ENCODE measurements at regions not wholly inside any gene's neighbourhood (a gene's known extent, or its start where the extent isn't known, plus 50 kb on each side); places are given as distances from the start of the nearest gene placed in this dataset.

GRCh38 chr5:101689306-101689705 is 606.8 kb downstream of the SLCO4C1 start:
- TF ChIP-seq CTCF (conservative IDR thresholded peaks at IDR 0.05; ENCODE audit: control insufficient read depth, insufficient read depth, low read depth, low read length), result no peak
- no peak overlapping the region for H3K4me3 ChIP-seq (ENCODE audit: control insufficient read depth, low read depth, low read length)
- no peak for DNase-seq (ENCODE audit: low read depth)

GRCh38 chr5:101688156-101688555 is 607.9 kb downstream of the SLCO4C1 start:
- DNase-seq (ENCODE audit: low read depth), result no peak
- TF ChIP-seq CTCF (conservative IDR thresholded peaks at IDR 0.05; ENCODE audit: control insufficient read depth, insufficient read depth, low read depth, low read length), result no peak

GRCh38 chr5:101687349-101687985 is 608.6 kb downstream of the SLCO4C1 start:
- H3K4me3 ChIP-seq (ENCODE audit: control insufficient read depth, low read depth, low read length), result no peak overlapping the region
- no peak for TF ChIP-seq CTCF (conservative IDR thresholded peaks at IDR 0.05; ENCODE audit: control insufficient read depth, insufficient read depth, low read depth, low read length)
- peak; percentile 29 for DNase-seq (ENCODE audit: low read depth)

More at GRCh38 chr5:101688156-101688555, 607.9 kb downstream of the SLCO4C1 start:
- no peak overlapping the region for H3K4me3 ChIP-seq (ENCODE audit: control insufficient read depth, low read depth, low read length)

GRCh38 chr5:101686536-101687157 is 609.4 kb downstream of the SLCO4C1 start:
- TF ChIP-seq CTCF (conservative IDR thresholded peaks at IDR 0.05; ENCODE audit: control insufficient read depth, insufficient read depth, low read depth, low read length), result no peak
- no peak for DNase-seq (ENCODE audit: low read depth)
- no peak overlapping the region for H3K4me3 ChIP-seq (ENCODE audit: control insufficient read depth, low read depth, low read length)

GRCh38 chr5:101679816-101680215 is 616.3 kb downstream of the SLCO4C1 start:
- H3K4me3 ChIP-seq (ENCODE audit: control insufficient read depth, low read depth, low read length), result no peak overlapping the region
- peak; percentile 60 for DNase-seq (ENCODE audit: low read depth)
- TF ChIP-seq CTCF (conservative IDR thresholded peaks at IDR 0.05; ENCODE audit: control insufficient read depth, insufficient read depth, low read depth, low read length), result no peak

GRCh38 chr5:101678481-101679193 is 617.4 kb downstream of the SLCO4C1 start:
- DNase-seq (ENCODE audit: low read depth), result peak; percentile 61
- peak; percentile 95 for TF ChIP-seq CTCF (conservative IDR thresholded peaks at IDR 0.05; ENCODE audit: control insufficient read depth, insufficient read depth, low read depth, low read length)

More at GRCh38 chr5:101678481-101679193, 617.4 kb downstream of the SLCO4C1 start:
- no peak overlapping the region for H3K4me3 ChIP-seq (ENCODE audit: control insufficient read depth, low read depth, low read length)

Data from fibroblast of mammary gland (primary cell).